ENCODE measurements at regions not wholly inside any gene's neighbourhood (a gene's known extent, or its start where the extent isn't known, plus 50 kb on each side); places are given as distances from the start of the nearest gene placed in this dataset.

GRCh38 chr2:203808046-203808750 lies 59.4 kb upstream of the CTLA4 start:
- TF ChIP-seq CTCF (IDR thresholded peaks at IDR 0.05) (no peak), EZH2 (IDR thresholded peaks at IDR 0.05; ENCODE audit: borderline replicate concordance, insufficient read depth, low read depth, low read length, poor library complexity, severe bottlenecking) (no peak)
